GM18498 (cell line): ENCODE measurements at regions not wholly inside any gene's neighbourhood (a gene's known extent, or its start where the extent isn't known, plus 50 kb on each side); places are given as distances from the start of the nearest gene placed in this dataset.

Source experiments
- ATAC-seq: cut with Tn5 transposase; IDR thresholded peaks from one replicate; pipeline ENCODE4 v1.9.1; 2021; ENCODE audit warnings: mild to moderate bottlenecking, moderate library complexity; ENCODE audit not compliant: unreplicated experiment

DNA sequence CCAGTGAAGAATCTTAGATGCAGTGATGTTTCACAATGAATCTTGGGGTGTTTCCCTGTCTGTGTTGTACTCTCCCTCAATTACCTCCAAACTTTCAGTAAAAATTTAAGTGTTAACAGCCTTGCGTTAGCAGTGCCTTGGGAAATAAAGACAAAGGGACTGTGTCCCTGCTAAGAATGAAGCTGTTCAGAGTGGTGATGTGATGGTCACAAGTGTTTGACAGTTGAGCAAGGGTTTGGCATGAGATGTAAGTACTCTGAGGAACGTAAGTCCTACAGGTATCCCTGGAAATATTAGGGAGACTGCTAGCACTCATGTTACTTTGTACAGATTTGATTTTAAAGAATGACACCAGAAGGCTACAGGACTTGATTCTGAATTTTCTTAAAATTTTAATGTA is 304.3 kb upstream of the DPH6 start:
- no peak for ATAC-seq

DNA sequence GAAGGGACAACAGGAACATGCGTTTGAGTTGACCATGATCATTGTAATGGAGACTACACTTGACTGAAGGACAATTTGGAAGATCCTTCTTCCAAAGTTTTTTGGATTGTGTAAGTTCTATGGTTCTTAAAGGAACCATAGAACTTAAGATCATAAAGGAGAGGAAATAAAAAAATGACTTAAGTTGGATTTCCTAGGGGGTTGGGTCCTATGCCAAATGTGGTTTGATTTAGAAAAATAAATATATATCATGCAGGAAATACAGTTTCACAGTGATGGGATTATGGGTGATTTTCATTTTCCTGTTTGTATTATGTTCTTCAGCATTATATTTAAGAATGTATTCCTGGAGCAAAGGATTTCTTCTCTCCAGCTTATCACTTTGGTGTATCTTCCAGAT is 305.5 kb upstream of the DPH6 start:
- no peak for ATAC-seq

DNA sequence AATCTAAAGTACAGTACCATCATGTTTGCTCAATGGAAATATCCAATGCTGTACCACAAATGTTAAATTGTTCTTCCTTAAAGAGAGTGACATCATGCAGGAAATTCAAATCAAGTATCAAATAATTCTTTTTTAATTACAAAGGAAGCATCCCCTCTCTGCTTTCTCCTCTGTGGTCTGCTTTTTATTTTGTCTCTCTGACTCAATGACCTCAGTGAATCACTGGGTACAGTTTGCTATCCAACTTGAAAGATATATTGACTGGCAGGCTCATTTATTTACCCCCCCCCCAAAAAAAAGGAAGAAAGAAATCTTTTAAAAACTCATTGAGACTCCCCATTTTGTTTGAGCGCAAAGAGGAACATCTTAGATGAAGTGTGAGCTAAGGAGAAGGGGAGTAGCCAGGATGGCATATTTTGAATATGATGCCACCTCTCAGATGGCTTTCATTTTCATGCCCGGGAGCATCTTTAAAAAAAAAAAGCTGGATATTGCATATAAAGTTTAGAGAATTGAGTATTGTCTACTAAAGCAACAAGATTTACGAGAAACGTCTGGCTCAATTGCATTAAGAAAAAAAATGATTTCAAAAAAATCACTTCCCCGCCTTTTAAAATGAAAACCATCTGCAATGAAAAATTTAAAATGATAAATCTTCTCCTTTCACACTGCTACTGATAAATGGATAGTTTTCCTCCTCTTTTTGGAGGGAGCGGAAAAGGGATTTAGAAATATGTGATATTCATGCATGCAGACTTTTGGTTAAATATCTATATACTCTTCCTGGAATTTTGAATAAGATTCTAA is 307.1 kb upstream of the DPH6 start:
- ATAC-seq = no peak

DNA sequence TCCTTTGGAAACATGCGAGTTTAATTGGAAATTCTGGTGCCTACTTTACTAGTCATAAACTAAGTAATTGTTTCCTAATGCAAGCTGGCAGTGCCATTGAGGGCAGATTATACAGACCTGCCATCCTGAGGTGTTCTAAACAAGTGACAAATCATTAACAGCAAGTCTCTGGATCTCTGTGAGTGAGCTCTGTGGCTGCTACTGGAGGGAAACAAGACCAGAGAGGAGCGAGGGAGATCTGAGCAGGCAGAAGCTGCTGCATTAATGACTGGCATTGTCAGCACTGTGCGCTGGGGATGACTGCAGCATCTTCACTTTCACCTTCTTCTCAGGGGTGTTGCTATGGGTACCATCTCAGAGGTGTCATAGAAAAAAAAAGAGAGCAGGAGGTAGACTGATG is 308.4 kb upstream of the DPH6 start:
- ATAC-seq = no peak

DNA sequence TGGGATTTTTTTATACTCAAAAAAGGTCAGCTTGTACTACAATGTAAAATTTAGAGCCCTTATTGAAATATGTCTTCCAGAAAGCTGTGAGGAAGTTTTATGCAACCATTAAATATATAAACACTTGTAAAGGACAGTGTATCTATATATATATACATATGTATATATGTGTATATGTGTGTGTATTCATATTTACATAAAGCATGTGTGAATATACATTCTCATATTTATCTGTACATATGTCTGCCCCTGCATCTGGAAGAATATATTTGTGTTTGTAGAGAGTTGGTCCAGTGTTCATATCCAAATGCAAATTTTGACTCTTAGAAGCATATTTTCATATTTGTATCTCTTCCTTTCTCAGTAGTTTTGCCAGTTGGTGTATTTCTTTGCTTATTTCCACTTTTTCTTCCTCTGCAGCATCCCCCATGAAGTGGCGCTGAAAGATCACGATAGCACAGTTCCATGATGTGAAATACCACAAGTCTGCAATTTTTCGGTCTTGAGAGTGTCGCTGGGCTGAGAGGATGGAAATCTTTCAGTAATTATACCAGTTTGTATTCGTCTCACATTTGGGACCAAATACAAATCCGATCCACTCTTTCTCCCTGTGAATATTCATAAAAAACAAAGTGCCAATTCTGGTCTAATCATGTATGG is 311.7 kb upstream of the DPH6 start:
- no peak for ATAC-seq

DNA sequence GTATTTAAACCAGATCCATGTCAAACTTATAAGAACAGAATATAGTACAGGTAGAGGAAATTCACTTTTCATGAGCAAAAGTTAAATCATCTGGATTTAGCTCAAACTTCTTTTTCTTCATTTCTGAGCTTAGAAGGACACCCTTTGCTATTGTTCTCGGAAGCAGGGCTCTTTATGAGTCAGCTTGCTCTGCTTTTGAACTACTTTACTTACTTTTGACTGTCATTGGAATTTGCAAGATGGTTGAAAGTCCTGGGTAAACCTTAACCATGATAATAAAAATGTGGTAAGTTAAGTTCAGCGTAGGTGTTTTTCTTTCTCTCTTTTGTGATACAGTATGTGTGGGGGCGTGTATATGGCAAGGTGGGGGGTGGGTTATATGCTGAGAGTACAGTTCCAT is 312.7 kb upstream of the DPH6 start:
- ATAC-seq = no peak

DNA sequence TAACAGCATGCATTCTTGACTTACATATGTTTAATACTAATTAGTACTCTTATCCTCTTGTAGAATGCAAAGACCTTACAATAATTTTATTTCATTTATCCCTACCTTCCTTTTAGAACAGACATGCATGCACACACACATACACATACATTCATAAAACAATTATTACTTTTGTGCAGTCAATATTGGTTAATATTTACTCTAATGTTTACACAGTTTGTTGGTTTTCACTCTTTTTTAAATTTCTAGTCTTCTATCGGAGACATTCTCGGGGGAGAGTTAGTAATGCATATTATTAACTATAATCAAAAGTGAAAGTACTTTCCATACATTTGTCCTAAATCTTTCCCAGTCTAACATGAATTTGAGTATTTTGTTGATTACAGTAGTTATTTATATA is 317.7 kb upstream of the DPH6 start:
- no peak for ATAC-seq

DNA sequence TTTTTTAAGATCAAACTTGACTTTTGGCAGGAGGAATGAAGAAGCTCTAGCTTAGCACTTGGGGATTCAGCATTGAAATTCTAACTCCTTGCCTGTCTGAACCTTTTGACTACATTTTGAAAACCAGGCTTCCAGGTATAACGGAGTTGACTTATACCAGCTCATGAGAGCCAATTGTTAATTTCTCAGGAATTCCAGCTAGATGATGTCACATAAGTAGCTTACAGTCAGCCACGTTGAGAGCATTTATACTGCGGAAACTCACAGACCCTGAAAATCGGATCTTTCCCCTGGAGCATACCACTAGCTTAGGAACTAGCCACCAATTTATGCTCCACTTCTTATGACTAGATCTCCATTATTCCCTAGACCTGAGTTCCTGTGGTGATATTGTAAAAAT is 321.4 kb upstream of the DPH6 start:
- ATAC-seq = no peak

DNA sequence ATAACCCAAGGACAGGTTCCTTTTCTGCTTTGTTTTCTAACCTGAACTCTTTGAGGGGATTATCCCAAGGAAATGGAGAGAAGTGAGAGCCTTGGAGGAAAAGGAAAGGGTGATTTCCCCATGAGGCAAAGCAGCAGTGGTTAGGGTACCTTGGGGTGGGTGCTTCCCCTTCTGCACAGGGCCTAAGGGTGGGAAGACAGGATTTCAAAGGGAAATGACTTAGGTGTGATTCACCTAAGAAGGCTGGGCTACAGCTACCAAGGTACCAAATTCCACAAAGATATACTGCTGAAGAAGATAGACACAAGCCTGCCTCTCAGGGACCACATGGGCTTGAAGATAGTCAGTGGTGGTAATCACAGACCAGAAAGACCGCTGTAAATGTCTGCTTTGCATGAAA is 325.3 kb upstream of the DPH6 start:
- no peak for ATAC-seq

DNA sequence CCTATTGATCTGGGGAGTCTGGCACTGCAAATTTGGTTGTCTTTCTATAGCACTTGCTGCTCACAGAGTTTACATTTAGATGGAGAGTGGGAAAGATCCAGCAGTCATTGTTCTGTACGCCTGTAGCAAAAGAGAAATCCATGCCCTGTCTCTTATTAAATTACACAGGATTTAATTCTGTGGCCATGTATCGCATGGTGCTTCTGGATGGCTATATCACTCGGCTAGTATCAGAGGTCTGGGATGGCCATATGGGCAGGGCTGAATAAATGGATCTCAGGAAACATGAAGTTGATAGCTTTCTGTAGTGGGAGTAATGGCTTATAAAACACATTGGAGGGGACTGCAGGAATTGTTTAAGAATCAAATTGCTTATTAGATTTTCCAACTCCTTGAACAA is 325.8 kb upstream of the DPH6 start:
- no peak for ATAC-seq

DNA sequence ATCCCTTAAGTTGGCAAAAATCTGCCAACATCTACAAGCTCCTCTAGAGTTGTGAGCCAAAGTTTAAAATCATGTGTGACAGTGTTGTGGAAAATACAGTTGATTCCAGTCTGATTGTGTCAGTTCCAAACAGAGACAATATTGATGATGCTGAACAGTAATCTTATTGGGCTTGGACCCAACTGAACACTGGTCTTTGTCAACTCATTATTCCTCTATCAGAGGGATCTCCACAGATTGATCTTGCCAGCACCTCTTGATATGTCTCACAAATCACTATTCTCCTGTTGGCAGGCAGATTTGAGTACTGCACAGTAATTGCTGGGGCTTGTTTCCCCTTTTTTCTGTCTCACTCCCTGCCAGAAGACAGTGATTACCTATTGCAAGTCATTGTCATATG is 326.6 kb upstream of the DPH6 start:
- no peak for ATAC-seq

DNA sequence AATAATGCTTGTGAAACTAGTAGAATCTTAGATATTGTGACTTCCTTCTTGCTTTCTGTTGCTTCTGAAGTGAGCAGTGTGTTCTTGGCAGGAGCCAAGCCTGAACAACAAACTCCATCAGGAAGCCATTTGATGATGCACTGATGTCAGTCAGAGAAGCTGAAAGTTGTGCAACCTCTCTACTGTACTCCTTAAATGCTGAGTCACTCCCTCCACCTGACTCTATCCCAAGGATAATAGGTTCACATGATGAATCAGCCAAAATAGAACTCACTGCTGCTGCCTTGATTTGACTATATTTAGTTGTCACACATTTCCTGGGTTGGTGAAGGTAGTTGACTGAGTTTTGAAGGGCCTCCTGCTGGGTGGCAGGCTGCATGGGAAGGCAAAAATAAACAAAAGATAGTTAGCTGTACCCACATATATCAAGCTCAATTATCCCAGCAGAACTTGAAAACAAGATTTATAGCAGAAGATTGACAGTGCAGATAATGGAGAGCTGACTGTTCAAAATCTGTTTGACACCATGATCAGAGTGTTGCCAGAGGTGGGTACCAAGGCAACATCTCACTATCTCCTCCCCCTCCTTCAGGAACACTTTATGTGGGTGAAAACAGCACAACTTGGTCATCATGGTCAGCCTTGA is 328.4 kb upstream of the DPH6 start:
- ATAC-seq = no peak

DNA sequence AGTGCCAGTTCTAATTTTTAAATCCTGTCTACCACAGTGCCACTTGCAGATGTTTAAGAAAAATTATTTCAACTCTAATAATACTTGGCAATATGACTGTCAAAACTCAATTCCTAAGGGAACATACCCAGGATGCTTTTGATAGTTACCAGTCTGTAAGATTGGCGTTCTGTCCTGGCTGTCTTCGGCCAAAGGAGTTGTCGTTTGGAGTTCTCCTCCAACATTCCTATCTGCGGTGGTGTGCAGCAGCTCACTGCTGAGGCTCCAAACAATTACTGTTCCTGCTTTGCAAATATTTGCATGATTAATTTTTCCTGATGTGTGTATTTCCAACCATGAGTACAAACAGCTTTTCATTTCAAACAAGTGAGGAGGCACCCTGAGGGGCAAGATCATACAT is 330.8 kb upstream of the DPH6 start:
- no peak for ATAC-seq

DNA sequence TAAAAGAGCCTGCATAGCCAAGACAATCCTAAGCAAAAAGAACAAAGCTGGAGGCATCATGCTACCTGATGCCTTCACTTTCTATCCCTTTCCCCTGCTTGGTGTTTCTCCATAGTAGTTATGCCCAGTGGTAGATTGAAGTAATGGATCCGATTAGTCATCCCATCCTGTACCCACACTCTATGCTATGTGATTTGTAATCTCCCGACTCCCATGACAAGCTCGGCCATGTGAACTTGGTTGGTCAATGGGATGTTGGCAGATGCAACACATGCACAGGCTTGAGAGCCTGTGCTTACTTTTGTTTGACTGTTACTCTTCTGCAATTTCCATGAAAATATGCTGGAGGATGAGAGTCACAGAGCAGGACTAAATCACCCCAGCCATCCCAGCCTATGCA is 334.9 kb upstream of the DPH6 start:
- no peak for ATAC-seq

DNA sequence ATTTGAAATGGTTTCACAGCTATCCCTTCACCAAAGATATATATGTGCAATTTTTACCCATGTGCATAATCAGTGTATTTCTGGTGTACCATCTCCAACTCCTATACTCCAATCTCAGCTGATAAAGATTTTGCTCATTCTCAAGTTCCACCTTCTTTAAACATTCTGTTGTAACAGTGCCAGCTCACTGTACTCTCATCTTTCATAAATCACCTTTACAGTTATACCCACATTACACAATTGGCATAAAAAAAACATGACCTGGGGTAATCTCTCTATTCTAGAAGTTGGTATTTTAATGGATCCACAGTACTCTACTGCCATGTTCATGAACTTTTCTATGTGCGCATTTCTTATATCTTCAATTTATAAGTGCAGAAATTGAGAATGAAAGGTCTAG is 339.9 kb upstream of the DPH6 start:
- ATAC-seq = no peak

DNA sequence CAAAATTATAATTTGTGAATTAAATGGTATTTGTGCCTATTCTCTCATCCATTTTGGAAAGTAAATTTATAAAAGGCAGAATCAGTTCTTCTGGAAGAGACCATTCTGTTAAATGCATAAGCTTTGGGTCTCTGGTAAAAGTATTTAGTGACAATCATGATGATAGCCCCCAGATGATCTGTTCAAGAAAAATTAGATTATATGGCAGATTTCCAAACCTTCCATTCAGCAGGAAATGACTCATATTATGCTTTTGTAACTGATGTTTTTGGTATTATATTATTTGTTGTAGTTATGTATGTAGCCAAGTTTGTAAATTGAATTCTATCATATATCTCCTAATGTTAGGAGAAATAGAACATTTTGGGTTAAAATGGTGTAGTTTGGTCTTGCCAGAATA is 340.8 kb upstream of the DPH6 start:
- ATAC-seq = no peak

DNA sequence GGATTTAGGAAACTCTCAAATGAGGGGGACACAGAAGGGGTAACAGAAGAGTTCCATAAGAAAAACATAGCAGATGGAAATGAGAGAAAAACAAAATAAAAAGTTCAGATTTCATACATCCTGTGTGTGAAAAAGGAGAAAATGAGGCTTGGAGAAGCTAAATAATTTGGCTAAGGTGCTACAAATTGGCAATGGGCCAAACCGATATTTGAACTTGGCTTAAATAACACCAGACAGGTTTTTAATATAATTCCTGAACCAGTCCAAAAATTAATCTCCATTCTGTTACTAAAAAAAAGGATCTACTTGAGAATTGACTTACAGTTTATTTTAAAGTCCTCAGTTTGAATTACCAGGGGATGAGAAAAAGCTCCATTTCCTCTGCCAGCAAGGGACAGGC is 342.9 kb upstream of the DPH6 start:
- no peak for ATAC-seq

DNA sequence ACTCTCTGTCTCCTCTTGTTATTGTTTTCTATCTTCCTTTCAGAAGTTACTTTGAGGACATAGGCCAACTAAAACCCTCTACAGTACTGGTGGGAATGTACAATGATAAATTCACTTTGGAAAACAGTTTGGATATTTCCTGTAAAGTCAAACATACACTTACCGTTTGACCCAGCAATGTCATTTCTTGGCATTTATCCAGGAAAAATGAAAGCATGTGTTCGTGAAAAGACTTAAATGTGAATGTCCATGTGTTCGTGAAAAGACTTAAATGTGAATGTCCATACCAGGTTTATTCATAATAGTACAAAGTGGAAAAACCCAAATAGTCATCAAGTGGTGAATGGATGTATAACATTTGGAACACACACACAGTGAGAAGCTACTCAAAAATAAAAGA is 361.5 kb upstream of the DPH6 start:
- ATAC-seq = no peak

DNA sequence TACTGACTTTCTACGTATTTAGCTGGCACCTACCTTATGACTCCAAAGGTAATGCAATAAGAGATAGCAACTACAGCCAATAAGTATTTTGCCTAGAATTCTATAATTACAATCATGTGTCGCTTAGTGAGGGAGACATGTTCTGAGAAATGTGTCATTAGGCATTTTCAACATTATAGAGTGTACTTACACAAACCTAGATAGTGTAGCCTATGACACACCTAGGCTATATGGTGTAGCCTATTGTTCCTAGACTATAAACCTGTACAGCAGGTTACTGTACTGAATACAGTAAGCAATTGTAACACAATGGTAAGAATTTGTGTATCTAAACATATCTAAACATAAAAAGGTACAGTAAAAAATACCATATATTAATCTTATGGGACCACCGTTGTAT is 363.4 kb upstream of the DPH6 start:
- no peak for ATAC-seq

DNA sequence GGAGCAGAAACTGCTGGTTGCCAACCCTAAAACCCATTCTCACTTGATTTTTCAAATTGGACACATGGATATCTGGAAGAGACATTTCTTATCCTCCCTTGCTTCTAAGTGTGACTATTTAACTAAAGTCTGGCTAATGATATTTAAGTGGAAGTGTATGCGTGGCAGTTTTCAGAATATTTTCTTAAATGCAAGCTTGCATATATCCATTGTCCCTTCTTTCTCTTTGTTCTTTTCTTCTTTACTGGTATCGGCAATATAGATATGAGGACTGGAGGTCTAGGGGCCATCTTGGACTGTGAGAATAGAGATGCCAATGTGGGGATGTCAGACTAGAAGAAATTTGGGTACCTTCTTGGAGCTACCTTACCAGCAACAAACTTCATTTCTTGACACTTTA is 364.3 kb upstream of the DPH6 start:
- no peak for ATAC-seq

DNA sequence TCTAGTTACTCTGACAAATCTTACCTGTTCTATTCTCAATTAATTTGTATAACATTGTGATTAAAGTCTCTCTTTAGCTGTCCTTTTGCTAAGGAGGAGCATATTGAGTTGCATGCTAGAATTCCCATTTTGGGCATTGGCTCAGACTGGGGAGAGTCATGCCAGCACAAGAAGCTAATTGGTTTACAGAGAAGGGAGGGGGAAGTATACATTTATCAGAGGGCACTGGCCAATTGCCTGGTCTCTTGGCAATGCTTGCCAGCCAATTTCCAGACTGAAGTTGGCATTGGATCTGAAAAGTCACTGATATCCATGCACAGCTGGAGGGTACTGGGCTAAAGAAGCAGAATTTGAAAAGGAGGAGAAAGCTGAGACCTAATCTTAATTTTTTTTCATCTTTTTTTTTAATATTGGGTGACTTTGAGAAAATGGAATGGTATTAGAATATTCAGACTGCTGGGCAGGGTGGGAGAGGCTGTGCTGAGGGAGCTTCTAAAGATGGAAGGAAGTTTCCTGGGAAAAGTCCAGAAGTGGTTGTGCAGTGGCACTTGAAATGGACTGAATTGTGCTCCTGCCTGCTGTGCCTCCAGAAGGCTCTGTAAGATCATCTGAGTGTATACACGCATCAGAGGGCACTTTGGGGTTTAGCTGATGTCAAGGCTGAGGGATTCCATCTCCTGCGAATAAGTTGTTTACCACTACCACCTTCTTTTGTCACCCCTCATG is 365.2 kb upstream of the DPH6 start:
- no peak for ATAC-seq

DNA sequence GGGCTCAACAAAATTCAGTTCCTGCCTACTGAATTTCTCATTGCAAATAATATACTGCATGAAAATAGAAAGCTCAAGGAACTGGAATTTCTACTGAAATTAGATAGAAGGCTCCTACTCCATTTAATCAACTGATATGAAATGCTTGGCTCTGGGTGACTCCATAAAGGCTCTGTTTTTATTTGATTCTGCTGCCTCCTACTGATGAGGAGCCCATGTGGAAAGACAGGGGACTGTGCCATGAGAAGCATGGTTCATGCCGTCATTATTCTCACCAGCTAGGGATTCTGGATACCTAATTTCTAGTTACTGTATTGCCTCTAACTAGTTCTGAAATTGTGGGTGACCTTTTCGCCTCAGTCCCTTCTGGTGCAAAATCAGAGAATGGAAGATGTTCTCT is 366.2 kb upstream of the DPH6 start:
- ATAC-seq = no peak
